Body of pancreas (tissue), 4 donors: ENCODE measurements at regions not wholly inside any gene's neighbourhood (a gene's known extent, or its start where the extent isn't known, plus 50 kb on each side); places are given as distances from the start of the nearest gene placed in this dataset.

Experiments
- CTCF ChIP-seq, 7 experiments: fragments of 450-650 bp in 4 of 7; fragments of 200-600 bp in 3 of 7; sonication (generic) in 3 of 7; IDR thresholded peaks; one replicate each; pipeline ENCODE4 v1.5.1; 2016 to 2019; ENCODE audit warnings: antibody characterized with exemption in 7 of 7
- POLR2A ChIP-seq, 3 donors: fragments of 450-650 bp; IDR thresholded peaks; one replicate each; pipeline ENCODE4 v1.6.1; 2016; ENCODE audit warnings: antibody characterized with exemption in 3 of 3, mild to moderate bottlenecking in 2 of 3

GRCh38 chr5:77847129-77847460 lies 71.0 kb upstream of the TBCA start:
- TF ChIP-seq CTCF (IDR thresholded peaks at IDR 0.05) (no peak), POLR2A (IDR thresholded peaks at IDR 0.05) (no peak)
